ENCODE measurements at regions not wholly inside any gene's neighbourhood (a gene's known extent, or its start where the extent isn't known, plus 50 kb on each side); places are given as distances from the start of the nearest gene placed in this dataset.

DNA sequence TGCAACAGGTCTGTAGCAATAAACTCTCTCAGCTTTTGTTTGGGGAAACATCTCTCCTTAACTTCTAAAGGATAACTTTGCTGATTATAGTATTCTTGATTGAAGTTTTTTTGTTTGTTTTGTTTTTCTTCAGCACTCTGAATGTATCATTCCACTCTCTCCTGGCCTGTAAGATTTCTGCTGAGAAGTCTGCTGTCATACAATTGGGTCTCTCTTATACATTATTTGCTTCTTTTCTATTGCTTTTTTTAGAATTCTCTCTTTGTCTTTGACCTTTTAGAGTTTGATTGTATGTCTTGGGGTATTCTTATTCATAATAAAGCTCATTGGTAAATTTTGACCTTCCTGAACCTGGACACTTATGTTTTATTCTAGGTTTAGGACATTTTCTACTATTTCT, 386.3 kb downstream of the MRPL39 start:
- Histone ChIP-seq H4K5ac (ENCODE audit: insufficient read length, low read depth, low read length) (no peak overlapping the region), H2AK5ac (ENCODE audit: low read depth, low read length) (no peak overlapping the region), H4K8ac (ENCODE audit: extremely low read depth, insufficient read depth, low read length) (no peak overlapping the region), H3K4me2 (ENCODE audit: insufficient read depth in 1 of 2, low read depth in 2 of 2, low read length in 2 of 2) (no peak overlapping the region), H3K9ac (replicated peaks in 1 of 4; ENCODE audit: extremely low read depth in 1 of 4, low read depth in 3 of 4, low read length in 3 of 4) (no peak overlapping the region), H3K23ac (ENCODE audit: insufficient read length) (no peak overlapping the region), H3K18ac (ENCODE audit: extremely low read depth, low read length) (no peak overlapping the region), H2BK12ac (ENCODE audit: low read depth, low read length) (no peak overlapping the region), H3K4me3 (ENCODE audit: extremely low read depth in 1 of 4, insufficient read depth in 2 of 4, low read depth in 3 of 4, low read length in 4 of 4) (no peak overlapping the region), H3K4ac (replicated peaks; ENCODE audit: insufficient read length, low read depth, low read length) (no peak overlapping the region), H3K56ac (replicated peaks; ENCODE audit: insufficient read length, low read depth, low read length) (no peak overlapping the region), H2BK20ac (ENCODE audit: low read length) (no peak overlapping the region), H3K27me3 (replicated peaks in 1 of 4; ENCODE audit: control insufficient read depth in 3 of 4, extremely low read depth in 1 of 4, insufficient read depth in 3 of 4, low read length in 3 of 4) (no peaks in the 10 kb centered on the region), H4K20me1 (replicated peaks in 1 of 2; ENCODE audit: control insufficient read depth in 1 of 2, insufficient read depth in 2 of 2, low read length in 2 of 2) (no peaks in the 10 kb centered on the region), H3K9me3 (ENCODE audit: insufficient read depth in 2 of 2, low read depth in 1 of 2, low read length in 1 of 2) (peaks cover 3 to 5% of the 10 kb centered on the region in 2 experiments; a peak in 2 of 4 replicates), H4K91ac (replicated peaks; ENCODE audit: insufficient read length, low read length) (no peak overlapping the region), H3K27ac (ENCODE audit: low read depth, low read length) (no peak overlapping the region), H2AFZ (ENCODE audit: low read length) (no peak overlapping the region), H2BK5ac (ENCODE audit: low read depth, low read length) (no peak overlapping the region), H2BK15ac (ENCODE audit: low read length) (no peak overlapping the region), H3K14ac (ENCODE audit: insufficient read length) (no peak overlapping the region), H2BK120ac (replicated peaks; ENCODE audit: low read depth, low read length) (no peak overlapping the region), H3K79me1 (ENCODE audit: low read depth, low read length) (no peaks in the 10 kb centered on the region), H3K23me2 (ENCODE audit: low read depth, low read length) (no peaks in the 10 kb centered on the region), H3K79me2 (ENCODE audit: control insufficient read depth in 1 of 2, insufficient read depth in 2 of 2, low read length in 2 of 2) (no peaks in the 10 kb centered on the region), H3K4me1 (replicated peaks in 1 of 4; ENCODE audit: control insufficient read depth in 3 of 4, insufficient read depth in 4 of 4, low read length in 3 of 4) (no peaks in the 10 kb centered on the region), H3K36me3 (ENCODE audit: control insufficient read depth in 2 of 4, insufficient read depth in 4 of 4, low read length in 3 of 4) (no peaks in the 10 kb centered on the region)
- no peak for FAIRE-seq
- no peak for DNase-seq (ENCODE audit: low read depth in 1 of 2, low spot score in 2 of 2)
- CTCF ChIA-PET (ENCODE audit: partially characterized antibody), result no interaction called here
- POLR2A ChIA-PET (ENCODE audit: partially characterized antibody), result no interaction called here
- TF ChIP-seq, protein P1, sequence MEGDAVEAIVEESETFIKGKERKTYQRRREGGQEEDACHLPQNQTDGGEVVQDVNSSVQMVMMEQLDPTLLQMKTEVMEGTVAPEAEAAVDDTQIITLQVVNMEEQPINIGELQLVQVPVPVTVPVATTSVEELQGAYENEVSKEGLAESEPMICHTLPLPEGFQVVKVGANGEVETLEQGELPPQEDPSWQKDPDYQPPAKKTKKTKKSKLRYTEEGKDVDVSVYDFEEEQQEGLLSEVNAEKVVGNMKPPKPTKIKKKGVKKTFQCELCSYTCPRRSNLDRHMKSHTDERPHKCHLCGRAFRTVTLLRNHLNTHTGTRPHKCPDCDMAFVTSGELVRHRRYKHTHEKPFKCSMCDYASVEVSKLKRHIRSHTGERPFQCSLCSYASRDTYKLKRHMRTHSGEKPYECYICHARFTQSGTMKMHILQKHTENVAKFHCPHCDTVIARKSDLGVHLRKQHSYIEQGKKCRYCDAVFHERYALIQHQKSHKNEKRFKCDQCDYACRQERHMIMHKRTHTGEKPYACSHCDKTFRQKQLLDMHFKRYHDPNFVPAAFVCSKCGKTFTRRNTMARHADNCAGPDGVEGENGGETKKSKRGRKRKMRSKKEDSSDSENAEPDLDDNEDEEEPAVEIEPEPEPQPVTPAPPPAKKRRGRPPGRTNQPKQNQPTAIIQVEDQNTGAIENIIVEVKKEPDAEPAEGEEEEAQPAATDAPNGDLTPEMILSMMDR (IDR thresholded peaks at IDR 0.05; ENCODE audit: control extremely low read depth in 1 of 3, insufficient read depth in 1 of 3, low read depth in 1 of 3, low read length in 3 of 3), result no peak
- TF ChIP-seq, protein P2, sequence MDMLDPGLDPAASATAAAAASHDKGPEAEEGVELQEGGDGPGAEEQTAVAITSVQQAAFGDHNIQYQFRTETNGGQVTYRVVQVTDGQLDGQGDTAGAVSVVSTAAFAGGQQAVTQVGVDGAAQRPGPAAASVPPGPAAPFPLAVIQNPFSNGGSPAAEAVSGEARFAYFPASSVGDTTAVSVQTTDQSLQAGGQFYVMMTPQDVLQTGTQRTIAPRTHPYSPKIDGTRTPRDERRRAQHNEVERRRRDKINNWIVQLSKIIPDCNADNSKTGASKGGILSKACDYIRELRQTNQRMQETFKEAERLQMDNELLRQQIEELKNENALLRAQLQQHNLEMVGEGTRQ (IDR thresholded peaks at IDR 0.05; ENCODE audit: low read length), result no peak
